ENCODE measurements at regions not wholly inside any gene's neighbourhood (a gene's known extent, or its start where the extent isn't known, plus 50 kb on each side); places are given as distances from the start of the nearest gene placed in this dataset.
"Not testable (repeated sequence)": the region's sequence is repeated elsewhere in the genome, so short reads cannot be mapped to it uniquely, and the experiment has no call there.

DNA sequence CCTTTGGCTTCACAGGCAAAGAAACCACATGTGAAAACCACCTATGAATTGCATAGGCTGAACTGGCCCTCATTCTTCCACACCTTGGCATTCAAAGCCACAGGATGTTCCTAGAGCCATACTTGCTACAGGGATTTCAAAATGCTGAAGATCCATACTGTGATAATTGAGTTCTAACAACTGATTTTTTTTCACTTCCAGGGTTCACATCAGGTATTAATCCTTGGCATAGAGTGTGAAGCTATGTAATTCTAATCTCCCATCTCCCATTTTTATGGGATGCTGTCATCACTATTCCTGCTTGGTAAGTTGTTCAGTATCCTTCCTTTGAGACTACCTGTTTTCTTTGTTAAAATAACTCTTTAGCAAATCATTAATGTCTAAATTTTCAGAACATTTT is 1569.2 kb upstream of the ADGRL3 start:
- DNase-seq = no peak

DNA sequence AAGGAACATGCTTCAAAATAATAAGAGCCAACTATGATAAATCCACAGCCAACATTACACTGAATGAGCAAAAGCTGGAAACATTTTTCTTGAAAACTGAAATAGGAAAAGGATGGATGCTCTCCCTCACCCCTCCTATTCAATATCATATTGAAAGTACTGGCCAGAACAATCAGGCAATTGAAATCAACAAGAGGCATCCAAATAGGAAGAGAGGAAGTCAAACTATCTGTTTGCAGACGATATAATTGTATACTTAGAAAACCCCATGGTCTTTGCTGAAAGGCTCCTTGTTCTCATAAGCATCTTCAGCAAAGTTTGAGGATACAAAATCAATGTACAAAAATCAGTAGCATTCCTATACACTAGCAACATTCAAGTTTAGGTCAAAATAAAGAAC is 1562.5 kb upstream of the ADGRL3 start:
- DNase-seq = no peak

DNA sequence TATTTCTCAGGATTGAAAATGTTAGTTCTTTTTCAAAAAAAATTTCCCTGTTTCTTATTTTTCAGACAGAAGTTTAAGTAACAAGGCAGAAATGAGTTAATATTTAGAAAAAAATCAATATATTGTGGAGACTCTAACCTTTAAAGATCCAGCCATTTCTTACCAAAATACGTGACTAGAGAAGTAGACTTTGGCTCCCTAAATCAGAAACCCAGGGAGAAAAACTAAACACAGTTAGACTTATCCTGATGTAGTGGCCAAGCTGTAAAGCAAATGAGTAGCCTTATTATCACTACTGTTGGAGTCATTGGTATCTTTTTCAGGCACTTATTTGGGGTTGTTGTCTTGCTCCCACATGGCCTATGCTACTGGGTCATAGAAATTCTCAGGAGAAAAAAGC is 1556.4 kb upstream of the ADGRL3 start:
- DNase-seq = no peak

DNA sequence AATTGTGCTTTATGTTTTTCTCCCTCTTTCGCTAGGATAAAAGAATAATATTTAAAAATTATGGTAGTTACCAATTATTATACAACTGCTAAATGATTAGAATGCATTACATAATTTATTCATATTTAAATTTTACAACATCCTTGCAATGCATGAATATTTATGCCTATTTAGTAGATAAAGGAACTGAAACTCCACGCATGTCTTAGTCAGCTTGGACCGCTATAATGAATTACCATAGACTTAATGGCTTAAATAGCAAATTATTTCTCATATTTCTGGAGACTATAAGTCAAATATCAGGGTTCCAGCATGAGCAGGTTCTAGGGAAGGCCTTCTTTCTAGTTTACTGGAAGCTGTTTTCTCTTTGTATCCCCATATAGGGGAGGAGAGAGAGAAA is 1555.4 kb upstream of the ADGRL3 start:
- DNase-seq = no peak

DNA sequence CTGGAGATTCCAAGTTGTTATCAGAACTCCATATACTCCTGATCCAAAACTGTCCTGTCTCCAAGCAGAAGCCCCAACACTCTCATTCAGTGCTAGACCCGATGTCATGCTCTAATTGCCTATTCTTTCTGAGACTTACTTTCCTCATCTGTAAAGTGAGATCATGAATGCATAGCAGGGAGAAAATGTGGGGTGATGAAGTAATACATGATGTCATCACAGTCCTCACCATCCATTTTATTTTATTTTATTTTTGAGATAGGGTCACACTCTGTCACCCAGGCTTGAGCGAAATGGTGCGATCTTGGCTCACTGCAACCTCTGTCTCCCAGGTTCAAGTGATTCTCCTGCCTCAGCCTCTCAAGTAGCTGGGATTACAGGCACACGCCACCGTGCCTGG is 1554.0 kb upstream of the ADGRL3 start:
- DNase-seq = no peak

DNA sequence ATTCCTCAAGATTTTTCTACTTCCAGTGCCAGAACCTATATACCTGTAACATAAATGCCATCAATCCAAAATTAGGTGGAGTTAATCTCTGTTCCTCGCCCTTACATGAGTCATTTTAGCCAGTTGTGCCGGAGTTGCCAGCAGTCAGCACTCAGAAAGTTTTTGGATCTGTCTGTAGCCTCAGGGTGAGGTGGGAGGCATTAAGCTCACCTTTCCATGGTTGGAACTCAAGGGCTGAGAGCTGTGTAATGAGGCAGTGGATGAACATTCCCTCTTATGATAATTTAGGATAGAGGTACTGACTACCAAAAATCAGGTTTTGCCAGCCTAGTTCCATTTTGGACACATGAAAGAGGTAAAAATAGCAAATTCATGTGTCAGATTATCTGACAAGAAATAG is 1553.1 kb upstream of the ADGRL3 start:
- no peak for DNase-seq

DNA sequence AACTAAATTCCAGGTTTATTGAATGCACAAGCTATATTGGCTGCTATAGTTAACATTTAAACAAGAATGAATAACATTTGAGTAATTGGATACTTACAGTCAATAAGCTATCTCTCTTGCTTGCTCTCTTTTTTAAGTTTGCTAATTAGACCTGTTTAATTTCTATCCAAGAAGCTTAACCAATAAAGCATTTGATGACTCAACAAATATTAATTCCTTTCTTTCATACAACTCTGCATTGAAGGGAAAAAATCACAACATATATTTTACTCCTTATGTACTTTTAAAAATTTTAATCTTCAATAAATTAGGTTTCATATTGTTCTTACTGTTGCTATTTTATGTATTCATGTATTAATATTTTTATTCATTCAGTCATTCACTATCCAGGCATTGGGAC is 1552.6 kb upstream of the ADGRL3 start:
- no peak for DNase-seq

DNA sequence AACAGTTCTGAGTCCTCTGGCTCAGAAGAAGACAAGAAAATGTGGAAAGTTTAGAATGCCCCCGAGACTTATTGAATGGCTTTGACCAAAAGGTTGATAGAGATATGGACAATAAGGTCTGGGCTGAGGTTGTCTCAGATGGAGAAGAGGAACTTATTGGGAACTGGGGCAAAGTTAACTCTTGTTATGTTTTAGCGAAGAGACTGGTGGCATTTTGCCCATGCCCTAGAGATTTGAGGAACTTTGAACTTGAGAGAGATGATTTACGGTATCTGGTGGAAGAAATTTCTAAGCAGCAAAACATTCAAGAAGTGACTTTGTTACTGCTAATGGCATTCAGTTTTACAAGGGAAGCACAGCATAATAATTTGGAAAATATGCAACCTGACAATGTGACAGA is 1549.3 kb upstream of the ADGRL3 start:
- DNase-seq = no peak

DNA sequence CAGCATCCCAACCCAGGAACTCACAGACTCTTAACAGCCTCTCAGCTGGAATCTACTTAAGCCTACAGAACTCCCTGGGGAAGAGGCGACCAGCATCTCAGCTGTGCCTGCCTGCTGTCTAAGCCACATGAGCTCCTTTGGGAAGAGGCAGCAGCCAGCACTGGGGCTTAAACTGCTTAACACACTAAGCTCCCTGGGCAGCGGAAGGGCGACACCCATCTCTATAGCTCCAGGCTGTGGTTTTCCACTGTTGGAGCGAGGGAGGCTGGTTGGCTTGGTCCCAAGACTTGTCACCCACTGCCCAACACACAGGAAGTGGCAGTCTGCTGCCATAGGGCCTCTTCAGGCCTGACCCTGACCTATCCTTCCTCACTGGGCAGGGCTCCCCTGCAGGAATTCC is 1544.1 kb upstream of the ADGRL3 start:
- no peak for DNase-seq

DNA sequence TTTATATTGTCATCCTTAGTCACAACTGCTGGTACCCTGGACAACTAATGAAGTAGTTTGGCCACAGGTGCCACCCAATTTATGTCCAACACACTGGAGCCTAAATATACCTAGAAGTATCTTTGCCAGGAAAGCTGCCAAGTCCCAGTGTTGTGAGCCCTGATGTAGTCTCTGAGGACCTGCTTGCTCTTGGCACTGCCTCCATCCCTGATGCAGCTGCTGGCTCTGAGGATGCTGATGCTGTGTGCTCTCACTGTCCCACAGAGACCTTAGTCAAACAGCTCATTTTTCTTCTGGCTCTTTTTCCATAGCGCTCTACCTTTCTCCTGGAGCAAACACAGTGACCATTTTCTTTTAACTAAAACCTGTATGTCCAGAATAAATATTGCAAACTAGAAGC is 1535.4 kb upstream of the ADGRL3 start:
- DNase-seq = no peak

DNA sequence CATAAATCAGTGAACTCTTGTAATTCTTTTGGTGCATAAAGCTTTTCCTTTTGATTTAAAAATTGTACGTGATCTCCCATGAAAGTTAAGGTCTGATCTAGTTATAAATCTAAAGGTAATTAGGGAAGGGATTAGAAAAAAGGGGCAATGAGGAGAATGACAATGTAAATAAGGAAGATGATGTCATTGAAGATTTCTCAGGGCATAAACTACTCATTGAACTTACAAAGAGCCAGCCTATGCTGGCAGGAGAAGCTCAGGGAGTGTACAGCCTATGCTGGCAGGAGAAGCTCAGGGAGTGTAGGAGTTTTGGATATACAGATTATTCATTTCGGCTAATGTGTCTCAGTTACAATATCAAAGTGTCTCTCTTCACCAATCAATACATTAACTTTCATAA is 1533.5 kb upstream of the ADGRL3 start:
- no peak for DNase-seq

DNA sequence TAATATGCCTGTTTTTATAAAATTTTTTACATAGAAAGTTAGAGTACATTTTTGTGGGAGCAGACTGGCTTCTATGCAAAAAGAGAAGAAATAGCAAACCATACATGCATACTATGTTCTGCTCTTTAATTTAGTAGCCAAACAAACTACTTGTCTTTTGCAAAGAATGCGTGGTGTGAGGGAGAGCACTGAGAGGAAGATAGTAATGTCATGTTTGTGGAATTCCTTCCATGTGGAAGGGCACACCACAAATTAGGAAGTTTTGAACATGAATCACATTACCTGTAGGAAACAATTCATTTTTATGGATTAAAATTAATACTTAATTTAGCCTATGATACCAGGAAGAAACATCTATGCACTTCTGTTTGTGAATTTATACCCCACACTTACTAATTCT is 1529.1 kb upstream of the ADGRL3 start:
- no peak for DNase-seq

DNA sequence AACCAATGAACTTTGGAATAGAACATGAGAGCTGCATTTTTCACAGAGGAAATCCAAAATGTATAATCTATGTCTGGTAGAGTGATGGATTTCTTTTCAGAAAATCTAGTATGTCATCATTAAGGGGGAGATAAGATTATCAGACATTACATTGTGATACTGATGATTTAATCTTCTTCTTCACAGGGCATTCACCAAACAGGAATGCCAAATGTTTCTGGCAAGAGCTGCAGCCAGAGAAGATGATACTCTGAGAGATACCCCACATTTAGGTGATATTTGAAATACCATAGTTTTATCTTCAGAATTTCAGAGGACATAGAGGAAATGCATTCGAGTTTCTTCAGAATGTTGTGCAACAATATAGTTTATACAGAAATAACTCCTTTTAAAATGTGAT is 1523.7 kb upstream of the ADGRL3 start:
- no peak for DNase-seq

DNA sequence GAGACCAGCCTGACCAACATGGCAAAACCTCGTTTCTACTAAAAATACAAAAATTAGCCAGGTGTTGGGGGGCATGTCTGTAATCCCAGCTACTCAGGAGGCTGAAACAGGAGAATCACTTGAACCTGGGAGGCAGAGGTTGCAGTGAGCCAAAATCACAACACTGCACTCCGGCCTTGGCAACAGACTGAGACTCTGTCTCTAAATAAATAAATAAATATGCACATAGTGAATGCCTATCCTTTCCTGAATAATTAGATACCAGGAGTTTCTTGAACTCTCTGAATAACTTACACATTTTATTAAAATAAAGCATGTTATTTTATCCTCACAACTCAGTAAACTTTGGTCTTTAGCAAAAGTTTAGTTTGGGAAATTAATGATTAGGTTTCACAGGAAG is 1523.1 kb upstream of the ADGRL3 start:
- DNase-seq = not testable (repeated sequence)

DNA sequence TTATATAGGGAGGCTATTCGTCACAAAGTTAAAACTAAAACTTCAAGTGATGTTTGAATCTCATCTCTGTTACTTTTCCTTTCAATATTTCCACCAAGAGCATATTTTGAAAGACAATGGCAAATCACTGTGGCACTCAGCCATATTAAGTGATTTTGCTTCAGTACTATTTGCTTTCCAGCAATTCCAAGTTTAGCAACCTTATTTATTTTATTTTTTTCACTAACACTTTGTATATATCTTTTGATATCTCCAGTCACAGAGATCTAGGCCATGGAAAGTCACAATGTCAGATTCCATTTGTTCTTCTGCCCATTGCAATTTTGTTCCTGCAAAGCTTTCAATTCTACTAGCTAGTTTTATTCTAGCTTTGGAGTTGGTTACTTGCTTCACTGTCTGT is 1514.5 kb upstream of the ADGRL3 start:
- no peak for DNase-seq

DNA sequence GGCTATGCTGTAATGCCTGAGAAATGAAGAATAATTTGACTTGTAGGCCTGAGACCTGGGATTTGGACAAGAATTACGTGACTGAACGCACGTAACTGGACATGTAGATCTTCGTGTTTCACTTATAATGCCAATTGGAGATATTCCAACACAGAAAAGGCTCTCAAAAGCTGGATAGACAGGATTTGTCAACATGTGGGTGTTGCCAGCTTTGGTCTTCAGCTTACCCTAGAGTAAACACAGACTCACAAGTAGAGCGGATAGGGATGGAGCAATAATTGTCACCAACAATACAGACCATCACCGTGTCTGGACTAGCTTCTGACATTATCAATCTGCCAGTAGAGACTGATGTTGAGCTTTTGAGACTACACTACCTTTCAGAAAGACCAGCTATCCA is 1511.0 kb upstream of the ADGRL3 start:
- DNase-seq = no peak

DNA sequence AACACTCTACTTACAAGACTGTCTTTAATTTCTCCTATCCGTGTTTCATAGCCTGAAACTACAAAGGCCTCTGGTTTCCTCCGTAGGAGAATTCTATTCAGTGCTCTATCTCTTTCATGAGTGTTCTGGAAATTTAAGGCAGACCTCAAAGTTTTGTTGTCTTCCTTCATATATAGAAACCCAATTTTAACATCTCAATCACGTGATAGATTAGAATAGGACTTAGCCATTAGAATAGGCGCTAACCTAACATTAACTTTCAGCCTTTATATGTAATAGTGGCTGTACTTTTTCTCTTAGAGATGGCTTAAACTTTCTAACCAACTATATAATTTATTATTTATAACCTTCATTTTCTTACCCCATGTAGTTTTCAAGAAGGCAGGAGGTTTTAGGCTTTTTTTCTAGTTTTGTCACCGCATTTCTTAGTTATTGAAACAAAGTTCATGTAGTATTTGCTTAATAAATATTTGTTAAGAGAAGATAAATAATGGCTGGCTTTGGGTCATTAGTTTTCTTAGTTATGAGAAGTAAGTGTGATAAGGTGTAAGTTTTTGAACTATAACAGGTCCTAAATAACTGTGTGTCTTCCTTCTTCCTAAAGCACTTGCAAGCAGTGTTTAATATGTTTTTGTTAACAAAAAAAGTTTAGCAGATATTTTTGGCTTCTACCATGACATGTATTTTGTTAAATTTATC is 1504.6 kb upstream of the ADGRL3 start:
- DNase-seq = no peak

DNA sequence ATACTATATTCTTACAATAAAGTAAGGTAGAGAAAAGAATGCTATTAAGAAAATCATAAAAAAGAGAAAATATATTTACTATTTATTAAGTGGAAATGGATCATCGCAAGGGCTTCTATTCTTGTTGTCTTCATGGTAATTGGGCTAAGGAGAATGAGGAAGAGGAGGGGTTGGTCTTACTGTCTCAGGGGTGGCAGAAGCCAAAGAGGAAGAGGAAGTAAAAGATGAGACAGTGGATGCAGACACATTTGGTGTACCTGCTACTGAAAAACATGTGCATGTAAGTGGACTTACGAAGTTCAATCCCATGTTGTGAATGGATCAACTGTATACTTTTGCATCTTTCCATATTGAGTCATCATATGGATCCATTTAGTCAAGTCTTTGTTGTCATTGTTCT is 1502.1 kb upstream of the ADGRL3 start:
- DNase-seq = no peak

DNA sequence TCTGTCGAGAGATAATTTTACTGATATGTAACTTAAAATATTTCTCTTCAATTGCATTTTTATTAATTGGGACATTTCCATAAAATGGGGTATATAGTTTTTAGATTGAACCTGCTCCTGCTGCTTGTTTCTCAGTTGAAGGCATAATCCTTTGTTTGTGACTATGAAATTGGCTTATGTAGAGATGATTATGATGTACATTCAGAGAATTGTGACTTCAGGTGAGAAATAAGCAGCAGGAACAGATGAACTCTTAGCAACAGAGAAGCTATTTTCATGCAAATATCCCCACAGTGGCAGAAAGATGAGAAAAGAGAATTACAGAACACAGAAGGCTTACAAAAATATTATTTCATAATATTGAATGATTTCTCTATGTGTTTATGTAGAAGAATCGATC is 1499.5 kb upstream of the ADGRL3 start:
- no peak for DNase-seq

DNA sequence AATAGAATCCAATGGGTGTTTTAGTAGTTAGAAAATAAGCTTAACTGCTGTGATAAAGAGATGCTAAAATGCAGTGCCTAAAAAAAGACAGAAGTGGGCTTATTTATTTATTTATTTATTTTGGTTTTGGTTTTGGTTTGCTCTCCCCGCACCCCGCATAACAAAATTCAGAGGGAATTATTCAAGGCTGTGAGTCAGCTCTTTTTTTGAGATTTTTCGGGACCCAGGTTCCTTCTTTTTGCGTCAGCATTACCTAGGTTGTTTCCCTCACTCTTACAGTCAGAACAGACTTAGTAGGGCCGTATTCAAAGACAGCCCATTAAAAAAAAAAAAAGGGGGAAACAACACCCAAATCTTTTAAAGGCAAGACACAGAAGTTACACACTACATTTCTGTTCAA is 1495.5 kb upstream of the ADGRL3 start:
- DNase-seq = no peak

DNA sequence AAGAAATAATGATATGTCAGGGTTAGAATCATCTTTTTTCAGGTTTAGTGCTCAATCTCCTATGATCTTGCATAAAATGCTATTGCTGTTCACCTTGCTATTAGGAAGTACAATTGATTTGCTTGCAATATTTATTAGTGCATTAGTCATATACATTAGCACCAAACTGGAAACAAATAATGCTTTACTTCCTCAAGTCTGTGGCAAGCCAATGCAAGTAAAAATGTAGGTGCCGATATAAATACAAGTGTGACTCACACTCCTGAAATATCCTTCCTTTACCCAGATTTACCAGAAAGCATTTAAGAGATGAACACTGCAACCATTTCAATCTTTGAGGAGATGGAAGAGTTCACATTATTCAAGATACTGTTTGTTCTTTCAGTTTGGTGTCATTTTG is 1487.7 kb upstream of the ADGRL3 start:
- no peak for DNase-seq

DNA sequence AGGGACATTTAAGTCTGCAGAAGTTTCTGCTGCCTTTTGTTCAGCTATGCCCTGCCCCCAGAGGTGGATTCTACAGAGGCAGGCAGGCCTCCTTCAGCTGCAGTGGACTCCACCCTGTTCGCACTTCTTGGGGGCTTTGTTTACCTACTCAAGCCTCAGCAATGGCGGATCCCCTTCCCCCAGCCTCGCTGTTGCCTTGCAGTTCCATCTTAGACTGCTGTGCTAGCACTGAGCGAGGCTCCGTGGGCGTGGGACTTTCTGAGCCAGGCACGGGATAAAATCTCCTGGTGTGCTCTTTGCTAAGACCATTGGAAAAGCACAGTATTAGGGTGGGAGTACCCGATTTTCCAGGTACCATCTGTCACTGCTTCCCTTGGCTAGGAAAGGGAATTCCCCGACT is 1475.8 kb upstream of the ADGRL3 start:
- DNase-seq = not testable (repeated sequence)

DNA sequence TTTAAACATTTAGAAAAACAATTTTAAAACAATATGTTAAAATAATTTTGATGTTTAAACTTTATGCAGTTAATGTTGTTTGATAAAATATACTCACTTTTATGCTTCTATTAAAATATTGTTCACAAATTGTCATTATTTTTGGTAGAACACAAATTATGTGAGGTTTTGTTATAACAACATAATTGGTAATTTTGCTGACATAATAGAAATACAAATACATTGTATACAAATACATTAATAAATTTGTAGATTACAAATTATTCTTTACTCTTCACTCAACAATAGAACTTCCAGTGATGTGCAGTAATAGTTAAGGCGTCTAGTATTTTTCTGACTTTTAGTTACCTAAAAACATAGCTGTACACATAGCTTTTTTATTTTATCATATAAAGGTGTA is 1472.4 kb upstream of the ADGRL3 start:
- DNase-seq = no peak

DNA sequence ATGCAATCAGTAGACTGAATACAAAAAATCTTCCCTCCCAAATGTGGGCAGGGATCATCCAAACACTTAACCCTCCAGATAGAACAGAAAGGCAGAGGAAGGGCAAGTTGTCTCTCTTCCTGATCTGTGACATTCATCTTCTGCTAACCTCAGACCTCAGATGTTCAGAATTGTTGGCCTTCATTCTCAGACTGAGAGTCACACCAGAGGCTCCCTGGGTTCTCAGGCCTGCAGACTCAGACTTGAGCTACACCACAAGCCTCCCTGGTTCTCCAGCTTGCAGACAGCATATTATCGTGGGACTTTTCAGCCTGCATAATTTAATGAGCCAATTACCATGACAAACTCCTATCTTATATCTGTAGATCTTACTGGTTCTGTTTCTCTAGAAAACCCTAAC is 1471.6 kb upstream of the ADGRL3 start:
- DNase-seq = no peak

DNA sequence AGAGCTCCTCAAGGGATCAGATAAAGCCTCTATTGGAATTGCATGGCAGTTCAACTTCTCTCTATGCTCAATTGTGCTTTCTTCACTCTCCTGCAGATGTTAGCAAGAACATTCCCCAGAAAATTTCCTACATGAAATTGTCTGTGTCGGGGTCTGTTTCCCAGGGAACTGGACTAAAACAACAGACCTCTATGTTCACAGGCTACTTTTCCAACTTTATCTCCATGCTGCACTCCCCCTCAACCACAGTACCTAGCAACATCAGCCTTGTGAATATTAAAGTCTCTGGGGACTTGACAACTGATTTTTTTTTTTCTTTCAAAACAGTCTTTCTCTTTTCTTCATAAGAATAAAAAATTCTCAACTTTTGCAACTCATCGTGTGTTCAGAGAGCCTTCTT is 1470.8 kb upstream of the ADGRL3 start:
- no peak for DNase-seq

DNA sequence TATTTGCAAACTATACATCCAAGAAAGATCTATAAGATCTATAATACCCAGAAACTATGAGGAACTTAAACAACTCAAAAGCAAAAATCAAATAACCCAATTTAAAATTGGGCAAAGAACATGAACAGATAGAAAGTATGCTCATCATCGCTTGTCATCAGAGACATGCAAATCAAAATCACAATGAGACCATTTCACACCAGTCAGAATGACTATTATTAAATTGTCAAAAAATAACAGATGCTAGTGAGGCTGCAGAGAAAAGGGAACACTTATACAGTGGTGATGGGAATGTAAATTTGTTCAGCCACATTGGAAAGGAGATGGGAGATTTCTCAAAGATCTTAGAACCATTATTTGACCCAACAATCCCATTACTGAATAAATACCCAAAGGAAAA is 1451.7 kb upstream of the ADGRL3 start:
- no peak for DNase-seq

Measured in stimulated activated naive CD4-positive, alpha-beta T cell (primary cell).